ENCODE measurements at regions not wholly inside any gene's neighbourhood (a gene's known extent, or its start where the extent isn't known, plus 50 kb on each side); places are given as distances from the start of the nearest gene placed in this dataset.

- no peak for FAIRE-seq
- POLR2A ChIA-PET: no interaction called here
- CTCF ChIA-PET: interaction anchor here (0.9 kb wide), 1 partner anchor 47 kb away, joined by 3 read pairs; no protein-coding TSS in a partner anchor
Measured at GRCh38 chr12:102653406-102653805, 173.0 kb upstream of the IGF1 start.

GRCh38 chr12:102652645-102653313 is 172.4 kb upstream of the IGF1 start:
- peaks cover 6% of the 10 kb centered on the region; the same call in 2 of the 3 replicates for H3K9me3 ChIP-seq
- FAIRE-seq: peak; percentile 13
- no peak overlapping the region for H3K27ac ChIP-seq
- POLR2A ChIA-PET: no interaction called here
- no peak overlapping the region for H3K4me3 ChIP-seq
- CTCF ChIA-PET: interaction anchor here (0.7 to 1.1 kb wide), 3 partner anchors 9 to 50 kb away, joined by 3 read pairs; no protein-coding TSS in a partner anchor
- peak in 1 of 2 experiments; percentile 13 for DNase-seq (ENCODE audit: low read depth in 1 of 2, low spot score in 1 of 2)
- 38% methylated on average over 4 of the region's 4 CpGs for whole genome bisulfite sequencing (ENCODE audit: missing lambda C conversion rate)
- peak overlapping the region; percentile 16; the same call in 1 of the 3 replicates for H3K4me2 ChIP-seq
- no peak for TF ChIP-seq HOXB5 (CRISPR knock-in tag; IDR thresholded peaks at IDR 0.05)
- no peak for TF ChIP-seq BCL3 (IDR thresholded peaks at IDR 0.05)
- TF ChIP-seq TP53 (CRISPR knock-in tag; IDR thresholded peaks at IDR 0.05): no peak
- TF ChIP-seq CEBPB (IDR thresholded peaks at IDR 0.05): no peak
- no peak for TF ChIP-seq HOXA7 (CRISPR knock-in tag; IDR thresholded peaks at IDR 0.05)
- no peak for TF ChIP-seq CBX8 (IDR thresholded peaks at IDR 0.05)
- TF ChIP-seq MAFK (IDR thresholded peaks at IDR 0.05; ENCODE audit: partially characterized antibody): no peak
- TF ChIP-seq ZC3H11A (IDR thresholded peaks at IDR 0.05): no peak
- no peak for TF ChIP-seq ATOH8 (CRISPR knock-in tag; IDR thresholded peaks at IDR 0.05; ENCODE audit: low read depth)
- 0 out of 3 replicates have a peak, but pooled peaks cover 4% of the 10 kb centered on the region for H3K4me1 ChIP-seq
- ATAC-seq: peak in 1 of 2 experiments; percentile 45; a peak in 1 of 6 replicates

More at GRCh38 chr12:102653406-102653805, 173.0 kb upstream of the IGF1 start:
- Histone ChIP-seq H3K4me1 (0 out of 3 replicates have a peak, but pooled peaks cover 4% of the 10 kb centered on the region), H3K4me3 (no peak overlapping the region), H3K27ac (no peak overlapping the region), H3K4me2 (no peak overlapping the region), H3K9me3 (peaks cover 10% of the 10 kb centered on the region; the same call in 2 of the 3 replicates)
- TF ChIP-seq RAD21 (conservative IDR thresholded peaks at IDR 0.05 in 1 of 2, IDR thresholded peaks at IDR 0.05 in 1 of 2): no peak
- no peak for TF ChIP-seq SMC3 (IDR thresholded peaks at IDR 0.05)
- TF ChIP-seq ZFP36 (IDR thresholded peaks at IDR 0.05; ENCODE audit: borderline replicate concordance, partially characterized antibody): no peak
- TF ChIP-seq EHMT2 (IDR thresholded peaks at IDR 0.05; ENCODE audit: low read depth): no peak
- TF ChIP-seq JUNB (IDR thresholded peaks at IDR 0.05): no peak
- no peak for TF ChIP-seq MAFK (IDR thresholded peaks at IDR 0.05; ENCODE audit: partially characterized antibody)
- TF ChIP-seq FOSL2 (IDR thresholded peaks at IDR 0.05): no peak
- TF ChIP-seq FOSL2 (CRISPR knock-in tag; IDR thresholded peaks at IDR 0.05): no peak
- TF ChIP-seq ESRRA (IDR thresholded peaks at IDR 0.05; ENCODE audit: borderline replicate concordance, low read length): no peak
- no peak for TF ChIP-seq BHLHE40 (IDR thresholded peaks at IDR 0.05; ENCODE audit: low read depth, low read length)
- no peak for TF ChIP-seq CTCF (IDR thresholded peaks at IDR 0.05)
- TF ChIP-seq NR3C1 (IDR thresholded peaks at IDR 0.05): no peak
- TF ChIP-seq KDM1A (IDR thresholded peaks at IDR 0.05; ENCODE audit: low read depth): no peak
- no peak for ATAC-seq
- WGBS (ENCODE audit: missing lambda C conversion rate): 70% methylated on average over 2 of the region's 2 CpGs
- no peak for DNase-seq (ENCODE audit: low read depth in 1 of 2, low spot score in 1 of 2)
